ENCODE measurements at regions not wholly inside any gene's neighbourhood (a gene's known extent, or its start where the extent isn't known, plus 50 kb on each side); places are given as distances from the start of the nearest gene placed in this dataset.

DNA sequence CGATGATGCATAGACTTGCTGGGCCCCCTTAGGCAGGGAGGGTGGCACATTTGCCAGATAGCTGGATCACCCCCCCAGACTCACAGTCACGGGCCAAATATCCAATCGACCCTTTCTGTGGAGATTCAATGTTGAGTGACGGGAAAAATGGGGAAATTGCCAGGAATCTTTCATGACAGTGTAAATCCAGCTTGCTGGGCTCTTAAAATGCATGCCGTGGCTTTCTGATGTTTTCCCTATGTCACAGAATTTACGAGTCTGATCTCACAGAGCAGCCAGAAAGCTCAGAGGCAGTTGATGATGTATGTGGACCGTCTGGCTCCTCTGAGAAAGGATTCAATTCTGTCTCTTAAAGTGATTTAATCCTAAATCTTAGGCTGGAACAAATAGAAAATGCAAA is 150.1 kb upstream of the ZNF644 start:
- Histone ChIP-seq H2AFZ (ENCODE audit: insufficient read depth, low read depth, low read length, poor library complexity, severe bottlenecking) (no peak overlapping the region), H3K27ac (ENCODE audit: low read depth in 1 of 2, low read length in 2 of 2) (no peak overlapping the region), H3K36me3 (replicated peaks in 1 of 2; ENCODE audit: control insufficient read depth in 1 of 2, insufficient read depth in 2 of 2, low read length in 2 of 2) (no peaks in the 10 kb centered on the region), H3K4me3 (replicated peaks in 1 of 3; ENCODE audit: low read depth in 2 of 3, low read length in 3 of 3) (no peak overlapping the region), H3K4me2 (replicated peaks; ENCODE audit: extremely low read depth, low read length, poor library complexity, severe bottlenecking) (no peak overlapping the region), H3K79me2 (ENCODE audit: insufficient read depth, low read length) (no peaks in the 10 kb centered on the region), H4K20me1 (ENCODE audit: insufficient read depth, low read length) (no peaks in the 10 kb centered on the region), H3K9me3 (replicated peaks in 1 of 2; ENCODE audit: control insufficient read depth in 1 of 2, insufficient read depth in 1 of 2, low read length in 2 of 2) (no peaks in the 10 kb centered on the region), H3K9ac (ENCODE audit: insufficient read depth, low read length, poor library complexity, severe bottlenecking) (no peak overlapping the region), H3K4me1 (ENCODE audit: control insufficient read depth in 1 of 2, insufficient read depth in 2 of 2, low read length in 2 of 2) (peaks cover 6 to 7% of the 10 kb centered on the region in 2 donors), H3K27me3 (ENCODE audit: control insufficient read depth in 2 of 2, insufficient read depth in 2 of 2, low read length in 2 of 2) (peaks cover 40 to 62% of the 10 kb centered on the region in 2 donors)
- H3K27me3 Mint-ChIP-seq (ENCODE audit: low read depth in 3 of 3), result peaks cover 28 to 60% (median 32%) of the 10 kb centered on the region in 3 donors
- WGBS (ENCODE audit: insufficient coverage), result 82% methylated on average over 5 of the region's 7 CpGs
- TF ChIP-seq, protein P1, sequence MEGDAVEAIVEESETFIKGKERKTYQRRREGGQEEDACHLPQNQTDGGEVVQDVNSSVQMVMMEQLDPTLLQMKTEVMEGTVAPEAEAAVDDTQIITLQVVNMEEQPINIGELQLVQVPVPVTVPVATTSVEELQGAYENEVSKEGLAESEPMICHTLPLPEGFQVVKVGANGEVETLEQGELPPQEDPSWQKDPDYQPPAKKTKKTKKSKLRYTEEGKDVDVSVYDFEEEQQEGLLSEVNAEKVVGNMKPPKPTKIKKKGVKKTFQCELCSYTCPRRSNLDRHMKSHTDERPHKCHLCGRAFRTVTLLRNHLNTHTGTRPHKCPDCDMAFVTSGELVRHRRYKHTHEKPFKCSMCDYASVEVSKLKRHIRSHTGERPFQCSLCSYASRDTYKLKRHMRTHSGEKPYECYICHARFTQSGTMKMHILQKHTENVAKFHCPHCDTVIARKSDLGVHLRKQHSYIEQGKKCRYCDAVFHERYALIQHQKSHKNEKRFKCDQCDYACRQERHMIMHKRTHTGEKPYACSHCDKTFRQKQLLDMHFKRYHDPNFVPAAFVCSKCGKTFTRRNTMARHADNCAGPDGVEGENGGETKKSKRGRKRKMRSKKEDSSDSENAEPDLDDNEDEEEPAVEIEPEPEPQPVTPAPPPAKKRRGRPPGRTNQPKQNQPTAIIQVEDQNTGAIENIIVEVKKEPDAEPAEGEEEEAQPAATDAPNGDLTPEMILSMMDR (IDR thresholded peaks at IDR 0.05), result no peak
- DNase-seq, result no peak
- no peaks in the 10 kb centered on the region for H3K9me3 Mint-ChIP-seq
- H3K4me3 Mint-ChIP-seq, result no peak overlapping the region
- no peaks in the 10 kb centered on the region for H3K36me3 Mint-ChIP-seq
- intact Hi-C loops (cut with micrococcal nuclease), result no loop called here
- no peak overlapping the region for H3K27ac Mint-ChIP-seq
- peaks cover 11% of the 10 kb centered on the region for H3K4me1 Mint-ChIP-seq

DNA sequence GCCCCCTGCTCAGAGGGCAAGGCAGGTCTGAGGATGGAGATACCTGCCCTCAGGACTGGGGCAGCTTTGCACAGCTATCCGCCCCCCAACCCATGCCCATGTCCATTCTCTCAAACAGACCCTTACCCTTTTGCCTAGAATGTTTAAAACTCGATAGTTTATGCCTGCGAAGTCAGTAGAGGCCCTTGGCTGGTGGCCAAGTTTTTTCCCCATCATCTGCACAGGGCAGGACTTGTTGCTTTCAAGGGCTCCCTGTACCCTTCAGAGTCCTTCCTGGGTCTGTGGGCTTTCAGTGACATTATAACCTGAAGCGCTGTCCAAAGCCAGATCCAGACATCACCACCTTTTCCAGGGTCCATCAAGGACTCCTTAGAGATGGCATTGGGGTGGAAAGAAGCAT is 148.7 kb upstream of the ZNF644 start:
- no peak overlapping the region for H3K4me3 ChIP-seq (replicated peaks in 1 of 3; ENCODE audit: low read depth in 2 of 3, low read length in 3 of 3)
- no peaks in the 10 kb centered on the region for H3K9me3 Mint-ChIP-seq
- H3K27ac ChIP-seq (ENCODE audit: low read depth in 1 of 2, low read length in 2 of 2), result no peak overlapping the region
- H3K79me2 ChIP-seq (ENCODE audit: insufficient read depth, low read length), result no peaks in the 10 kb centered on the region
- H3K4me1 Mint-ChIP-seq, result peaks cover 11% of the 10 kb centered on the region
- no peaks in the 10 kb centered on the region for H3K36me3 ChIP-seq (replicated peaks in 1 of 2; ENCODE audit: control insufficient read depth in 1 of 2, insufficient read depth in 2 of 2, low read length in 2 of 2)
- peaks cover 28 to 49% of the 10 kb centered on the region in 2 donors for H3K27me3 ChIP-seq (ENCODE audit: control insufficient read depth in 2 of 2, insufficient read depth in 2 of 2, low read length in 2 of 2)
- H3K9ac ChIP-seq (ENCODE audit: insufficient read depth, low read length, poor library complexity, severe bottlenecking), result no peak overlapping the region
- no peaks in the 10 kb centered on the region for H3K36me3 Mint-ChIP-seq
- H4K20me1 ChIP-seq (ENCODE audit: insufficient read depth, low read length), result no peaks in the 10 kb centered on the region
- no peaks in the 10 kb centered on the region for H3K9me3 ChIP-seq (replicated peaks in 1 of 2; ENCODE audit: control insufficient read depth in 1 of 2, insufficient read depth in 1 of 2, low read length in 2 of 2)
- H3K27ac Mint-ChIP-seq, result peak overlapping the region in 1 of 7 donors; percentile 62
- H3K4me3 Mint-ChIP-seq, result peak overlapping the region in 1 of 2 donors; percentile 23
- intact Hi-C loops (cut with micrococcal nuclease), result no loop called here
- peaks cover 24 to 54% (median 29%) of the 10 kb centered on the region in 3 donors for H3K27me3 Mint-ChIP-seq (ENCODE audit: low read depth in 3 of 3)
- peaks cover 6 to 7% of the 10 kb centered on the region in 2 donors for H3K4me1 ChIP-seq (ENCODE audit: control insufficient read depth in 1 of 2, insufficient read depth in 2 of 2, low read length in 2 of 2)
- no peak for DNase-seq
- 95% methylated on average over 3 of the region's 4 CpGs for WGBS (ENCODE audit: insufficient coverage)
- no peak overlapping the region for H3K4me2 ChIP-seq (replicated peaks; ENCODE audit: extremely low read depth, low read length, poor library complexity, severe bottlenecking)
- no peak overlapping the region for H2AFZ ChIP-seq (ENCODE audit: insufficient read depth, low read depth, low read length, poor library complexity, severe bottlenecking)
- TF ChIP-seq, protein P1 (IDR thresholded peaks at IDR 0.05), result no peak
